Islet of Langerhans (tissue), 1 donor: ENCODE measurements at regions not wholly inside any gene's neighbourhood (a gene's known extent, or its start where the extent isn't known, plus 50 kb on each side); places are given as distances from the start of the nearest gene placed in this dataset.
"Not testable (repeated sequence)": the region's sequence is repeated elsewhere in the genome, so short reads cannot be mapped to it uniquely, and the experiment has no call there.

ENCODE experiments used
- FAIRE-seq: peaks from one replicate; lab custom pipeline; 2011; peaks lifted over from hg19 to GRCh38; lab: Jason Lieb, UNC

DNA sequence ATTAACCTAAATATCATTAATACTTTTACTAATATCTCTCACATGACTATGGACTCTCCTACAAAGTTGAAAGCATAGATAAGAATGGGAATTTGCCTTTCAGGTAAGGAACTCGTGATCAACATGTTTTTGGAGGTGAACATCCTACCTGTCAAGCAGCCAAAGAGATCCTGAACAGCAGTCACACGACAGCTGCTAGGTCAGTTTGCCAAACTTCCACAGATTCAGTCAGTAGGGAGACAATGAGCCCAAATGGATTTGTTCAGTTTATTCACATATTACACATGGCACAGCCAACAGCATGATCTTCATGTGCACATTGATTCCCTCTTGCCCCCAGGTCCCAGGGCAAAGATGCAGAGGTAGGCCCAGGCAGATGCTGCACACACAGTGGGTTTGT, 86.1 kb upstream of the LOC128125822 start:
- FAIRE-seq, result no peak

DNA sequence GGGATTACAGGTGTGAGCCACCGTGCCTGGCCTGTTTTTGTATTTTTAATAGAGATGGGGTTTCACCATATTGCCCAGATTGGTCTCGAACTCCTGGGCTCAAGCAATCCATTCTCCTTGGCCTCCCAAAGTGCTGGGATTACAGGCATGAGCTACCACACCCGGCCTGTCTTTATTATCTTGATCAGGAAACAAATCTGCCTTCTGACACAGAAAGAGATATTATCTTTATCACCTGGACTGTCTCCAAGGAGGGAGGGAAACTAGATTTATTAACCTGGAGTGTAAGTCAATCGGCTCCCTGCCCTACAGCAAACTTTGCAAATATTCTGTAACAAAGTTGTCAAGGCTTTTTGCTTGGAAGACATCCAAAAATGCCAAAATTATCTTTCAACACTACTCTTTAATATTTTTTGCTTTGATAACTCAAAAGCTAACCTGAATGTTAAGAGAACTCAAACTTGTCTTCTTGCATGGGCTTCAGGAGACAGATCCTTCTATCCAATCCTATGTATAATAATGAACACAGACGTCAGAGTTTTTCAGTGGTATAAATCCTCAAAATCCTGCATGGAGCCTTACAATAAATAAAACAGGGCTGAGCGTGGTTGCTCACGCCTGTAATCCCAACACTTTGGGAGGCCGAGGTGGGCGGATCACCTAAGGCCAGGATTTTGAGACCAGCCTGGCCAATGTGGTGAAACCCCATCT, 85.0 kb upstream of the LOC128125822 start:
- FAIRE-seq, result no peak

DNA sequence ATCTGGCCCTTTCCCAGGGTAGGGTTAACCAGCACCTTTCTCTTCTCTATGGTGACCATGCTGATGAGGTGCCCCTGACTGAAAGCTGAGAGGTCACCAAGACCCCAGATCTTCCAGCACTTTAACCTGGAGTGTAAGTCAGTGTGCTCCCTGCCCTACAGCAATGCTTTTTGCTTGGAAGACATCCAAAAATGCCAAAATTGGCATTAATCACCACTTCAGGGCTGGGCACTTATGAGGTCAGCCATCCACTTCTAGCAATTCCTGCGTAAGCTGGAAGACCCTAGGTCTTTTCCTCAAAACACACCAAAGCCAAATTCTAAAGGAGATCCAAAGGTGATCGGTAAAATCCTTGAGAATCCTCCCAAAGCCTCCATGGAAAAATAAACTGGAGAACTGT, 81.2 kb upstream of the LOC128125822 start:
- FAIRE-seq, result no peak

DNA sequence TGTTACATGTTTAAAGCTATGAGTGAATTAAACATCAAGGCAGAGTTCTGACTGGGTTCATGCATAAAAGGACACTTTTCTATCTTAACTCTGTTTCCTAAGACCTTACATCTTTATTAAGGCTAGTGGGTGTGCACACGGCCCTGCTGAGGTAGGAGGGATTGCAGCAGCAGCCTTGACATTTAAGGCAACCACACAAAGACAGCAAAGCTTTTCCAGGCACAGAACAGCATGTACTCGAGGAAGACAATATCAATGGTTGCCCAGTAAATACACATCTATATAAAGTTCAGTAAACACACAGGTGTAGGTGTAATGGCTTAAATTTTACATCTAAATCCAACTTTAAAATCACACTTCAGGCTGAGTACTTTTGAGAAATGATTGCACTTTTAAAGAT, 79.8 kb upstream of the LOC128125822 start:
- no peak for FAIRE-seq

DNA sequence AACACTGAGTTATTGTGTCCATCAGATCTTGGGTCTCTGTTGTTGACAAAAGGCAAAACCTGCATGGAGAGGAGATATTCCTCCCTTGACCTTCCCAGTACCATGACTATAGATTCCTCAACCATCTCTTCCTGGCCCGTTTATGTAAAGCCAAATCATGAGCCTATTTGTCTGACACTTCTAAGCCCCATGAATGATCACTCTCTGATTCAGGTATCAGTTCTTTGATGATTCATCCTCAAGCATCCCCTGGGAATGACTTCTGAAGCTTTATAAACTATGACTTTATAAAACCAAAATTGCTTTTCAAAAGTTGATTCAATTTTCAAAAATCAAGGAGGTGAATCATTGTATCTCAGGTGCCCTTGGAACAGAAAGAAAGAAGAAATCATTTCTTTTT, 78.7 kb upstream of the LOC128125822 start:
- FAIRE-seq, result no peak

DNA sequence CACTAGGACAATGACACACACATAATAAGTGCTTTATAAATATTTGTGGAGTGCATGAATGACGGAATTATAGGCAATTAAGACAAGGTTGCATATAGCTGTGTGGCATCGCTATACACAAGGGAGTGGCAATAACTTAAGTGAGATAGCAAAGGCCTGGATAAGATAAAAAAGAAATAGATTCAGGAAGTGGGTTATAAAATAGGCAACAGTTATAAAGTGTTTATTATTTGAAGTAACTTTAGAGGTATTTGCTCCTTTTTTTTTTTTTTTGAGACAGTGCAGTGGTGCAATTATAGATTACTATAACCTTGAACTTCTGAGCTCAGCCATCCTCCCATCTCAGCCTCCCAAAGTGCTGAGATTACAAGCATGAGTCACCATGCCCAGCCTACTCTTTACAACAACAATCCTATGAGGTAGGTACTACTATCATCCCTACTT, 75.9 kb upstream of the LOC128125822 start:
- no peak for FAIRE-seq

DNA sequence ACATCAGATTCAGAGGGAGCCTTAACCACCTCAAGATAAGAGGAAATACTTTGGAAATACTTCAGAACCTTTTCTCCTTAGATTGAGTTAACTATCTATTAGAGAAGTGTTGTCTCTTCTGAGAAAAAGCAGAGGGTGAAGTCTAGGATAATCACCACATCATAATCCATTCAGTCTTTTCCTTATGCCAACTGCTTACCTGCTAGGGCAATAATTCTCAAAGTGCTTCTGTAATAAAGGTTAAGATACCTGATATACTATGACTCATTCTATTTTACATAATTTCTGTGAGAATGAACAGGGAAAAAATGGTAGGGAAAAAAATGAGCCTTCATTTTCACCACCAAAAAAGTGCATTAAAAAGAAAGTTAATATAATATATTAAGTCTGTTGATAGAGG, 70.1 kb upstream of the LOC128125822 start:
- no peak for FAIRE-seq

DNA sequence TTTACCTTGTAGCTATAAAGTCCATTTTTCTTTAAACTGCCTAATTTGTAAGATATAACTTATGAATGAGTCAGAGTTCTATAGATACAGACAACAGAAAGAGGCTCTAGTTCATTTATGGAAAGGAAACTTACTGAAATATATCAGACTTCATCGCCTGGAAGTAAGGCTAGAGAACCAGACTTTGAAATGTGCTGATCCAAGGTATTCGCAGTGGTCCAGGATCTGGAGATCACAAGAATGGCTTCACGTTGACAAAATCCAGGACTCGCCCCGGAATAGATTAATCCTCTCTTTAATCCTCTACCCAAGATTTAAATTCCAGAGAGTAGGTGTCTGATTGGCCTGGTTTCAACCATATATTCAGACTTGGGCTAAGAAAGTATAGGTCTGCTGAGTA, 69.1 kb upstream of the LOC128125822 start:
- FAIRE-seq, result no peak

DNA sequence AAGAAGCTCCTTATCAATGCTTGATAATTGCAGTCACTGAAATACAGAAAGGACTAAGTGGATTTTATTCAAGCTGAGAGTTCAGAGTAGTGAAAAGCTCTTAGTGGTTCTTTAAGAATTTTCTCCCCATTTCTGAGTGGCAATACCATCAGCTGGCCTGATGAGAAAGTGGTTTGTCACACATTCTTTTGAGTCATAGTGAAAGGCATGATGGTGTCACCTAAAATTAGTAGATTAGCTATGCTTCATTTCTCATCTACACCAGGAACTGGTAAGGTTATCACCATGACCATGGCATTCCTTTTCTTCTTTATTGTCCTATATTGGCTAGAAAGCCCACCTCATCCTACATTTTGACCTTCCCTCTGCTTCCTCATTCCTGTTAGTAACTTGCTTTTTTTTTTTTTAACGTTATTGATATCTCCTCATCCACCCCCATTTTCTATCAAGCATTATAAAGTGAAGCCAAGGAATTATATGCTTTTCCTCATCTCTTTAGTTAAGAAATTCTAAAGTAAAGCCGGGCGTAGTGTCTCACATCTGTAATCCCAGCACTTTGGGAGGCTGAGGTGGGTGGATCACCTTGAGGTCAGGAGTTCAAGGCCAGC, 67.4 kb upstream of the LOC128125822 start:
- FAIRE-seq, result no peak

DNA sequence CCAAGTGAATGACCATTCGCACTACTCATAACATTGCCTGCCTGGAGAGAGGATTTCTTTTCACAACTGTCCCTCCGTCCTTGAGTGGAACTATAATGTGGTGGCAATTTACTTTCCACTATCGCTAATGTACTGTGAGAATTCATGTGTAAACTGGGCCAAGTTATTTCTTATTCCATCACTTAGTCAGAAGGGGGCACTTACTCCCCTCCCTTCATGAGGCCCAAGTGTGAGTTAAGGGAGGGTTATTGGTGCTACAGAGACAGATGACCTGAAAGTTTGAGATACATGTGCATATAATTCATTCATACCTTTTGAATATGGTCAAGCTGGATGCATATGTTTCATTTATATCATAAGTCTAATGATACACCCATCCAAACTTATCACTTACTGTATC, 65.2 kb upstream of the LOC128125822 start:
- FAIRE-seq, result no peak

DNA sequence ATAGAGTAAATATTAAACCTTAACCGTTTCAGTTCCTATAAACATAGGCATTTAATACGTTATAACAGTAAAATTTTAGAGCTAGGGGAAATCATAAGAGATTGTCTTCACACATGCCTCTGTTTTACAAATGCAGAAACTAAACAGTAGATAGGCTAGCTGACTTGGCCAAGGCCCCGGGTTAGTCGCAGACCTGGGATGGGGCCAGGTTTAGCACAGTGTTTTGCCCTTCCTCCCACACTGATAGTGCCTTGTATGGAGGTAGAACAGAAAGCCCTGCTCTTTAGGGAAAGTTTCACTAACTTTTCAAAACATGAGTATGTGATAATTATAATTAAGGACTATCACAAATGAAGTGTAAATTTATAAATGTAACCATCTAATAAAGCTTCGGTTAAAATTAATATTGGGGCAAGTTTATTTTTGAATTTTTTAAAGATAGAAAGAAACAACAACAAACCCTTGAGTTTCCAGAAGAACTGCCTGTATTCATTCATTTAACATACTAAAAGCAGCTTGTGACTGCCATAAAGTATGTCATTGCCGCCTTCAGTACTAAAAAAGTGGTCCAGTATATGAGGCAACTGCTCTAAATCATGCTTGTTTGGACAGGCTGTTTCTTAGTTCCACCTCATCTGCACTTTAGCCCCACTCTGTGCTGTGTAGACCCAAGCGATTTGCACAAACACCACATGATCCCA, 62.5 kb upstream of the LOC128125822 start:
- peak; percentile 41 for FAIRE-seq

DNA sequence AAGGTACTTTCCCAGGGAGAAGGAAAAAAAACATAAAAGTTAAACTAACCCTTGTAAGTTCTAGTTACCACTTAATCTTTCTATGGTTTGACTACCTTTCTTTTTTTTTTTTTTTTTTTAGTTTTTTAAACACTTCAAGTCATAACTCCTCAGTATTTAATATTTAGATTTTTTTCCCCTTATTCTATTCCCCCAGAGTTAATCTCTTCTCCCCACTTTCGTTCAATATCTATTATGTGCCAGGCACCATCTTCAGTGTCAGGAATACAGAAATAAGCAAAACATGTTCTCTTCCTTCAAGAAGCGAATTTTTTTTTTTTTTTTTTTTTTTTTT, 62.0 kb upstream of the LOC128125822 start:
- no peak for FAIRE-seq

DNA sequence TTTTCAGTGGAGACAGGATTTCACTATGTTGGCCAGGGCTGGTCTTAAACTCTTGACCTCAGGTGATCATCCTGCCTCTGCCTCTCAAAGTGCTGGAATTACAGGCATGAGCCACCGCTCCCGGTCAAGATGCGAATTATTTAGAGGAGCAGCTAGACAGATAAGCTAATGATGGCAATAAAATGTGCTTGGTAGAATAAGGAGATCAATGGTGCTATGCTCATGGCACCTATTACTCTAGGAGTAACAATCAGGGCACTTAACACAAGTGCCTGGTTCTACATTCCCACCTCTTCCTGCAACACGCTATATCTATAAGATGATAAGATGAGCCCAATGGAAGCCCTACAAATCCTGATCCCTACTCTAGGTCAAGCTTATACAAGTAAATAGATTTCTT, 61.4 kb upstream of the LOC128125822 start:
- FAIRE-seq, result no peak

DNA sequence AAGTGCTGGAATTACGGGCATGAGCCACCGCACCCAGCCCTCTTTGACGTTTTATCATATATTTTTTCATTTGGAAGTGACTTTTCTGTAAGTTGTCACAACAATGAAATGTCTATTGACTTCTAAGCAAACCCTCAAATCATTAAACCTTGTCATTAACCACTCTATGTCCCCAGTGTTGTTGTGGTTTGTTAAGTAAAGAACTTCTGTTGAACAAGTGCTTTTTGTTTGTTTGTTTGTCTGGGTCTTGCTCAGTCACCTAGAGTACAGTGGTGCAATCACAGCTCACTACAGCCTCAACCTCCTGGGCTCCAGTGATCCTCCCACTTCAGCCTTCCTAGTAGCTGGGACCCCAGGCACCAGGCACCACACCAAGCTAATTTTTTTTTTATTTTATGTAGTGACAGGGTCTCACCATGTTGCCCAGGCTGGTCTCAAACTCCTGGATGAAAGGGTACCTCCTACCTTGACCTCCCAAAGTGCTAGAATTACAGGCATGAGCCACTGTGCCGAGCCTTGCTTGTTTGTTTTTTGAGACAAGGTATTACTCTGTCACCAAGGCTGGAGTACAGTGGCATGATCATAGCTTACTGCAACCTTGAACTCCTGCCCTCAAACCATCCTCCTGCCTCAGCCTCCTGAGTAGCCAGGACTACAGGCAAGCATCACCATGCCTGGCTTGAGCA, 57.6 kb upstream of the LOC128125822 start:
- no peak for FAIRE-seq

DNA sequence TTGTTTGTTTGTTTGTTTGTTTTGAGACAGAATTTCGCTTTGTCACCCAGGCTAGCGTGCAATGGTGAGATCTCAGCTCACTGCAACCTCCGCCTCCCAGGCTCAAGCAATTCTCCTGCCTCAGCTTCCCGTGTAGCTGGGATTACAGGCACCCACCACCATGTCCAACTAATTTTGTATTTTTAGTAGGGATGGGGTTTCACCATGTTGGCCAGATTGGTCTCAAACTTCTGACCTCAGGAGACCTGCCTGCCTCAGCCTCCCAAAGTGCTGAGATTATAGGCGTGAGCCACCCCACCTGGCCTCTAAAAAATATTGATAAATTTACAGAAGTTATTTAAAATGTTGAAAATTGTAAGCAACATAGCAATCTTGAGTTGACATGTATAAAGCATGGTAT, 57.1 kb upstream of the LOC128125822 start:
- not testable (repeated sequence) for FAIRE-seq

DNA sequence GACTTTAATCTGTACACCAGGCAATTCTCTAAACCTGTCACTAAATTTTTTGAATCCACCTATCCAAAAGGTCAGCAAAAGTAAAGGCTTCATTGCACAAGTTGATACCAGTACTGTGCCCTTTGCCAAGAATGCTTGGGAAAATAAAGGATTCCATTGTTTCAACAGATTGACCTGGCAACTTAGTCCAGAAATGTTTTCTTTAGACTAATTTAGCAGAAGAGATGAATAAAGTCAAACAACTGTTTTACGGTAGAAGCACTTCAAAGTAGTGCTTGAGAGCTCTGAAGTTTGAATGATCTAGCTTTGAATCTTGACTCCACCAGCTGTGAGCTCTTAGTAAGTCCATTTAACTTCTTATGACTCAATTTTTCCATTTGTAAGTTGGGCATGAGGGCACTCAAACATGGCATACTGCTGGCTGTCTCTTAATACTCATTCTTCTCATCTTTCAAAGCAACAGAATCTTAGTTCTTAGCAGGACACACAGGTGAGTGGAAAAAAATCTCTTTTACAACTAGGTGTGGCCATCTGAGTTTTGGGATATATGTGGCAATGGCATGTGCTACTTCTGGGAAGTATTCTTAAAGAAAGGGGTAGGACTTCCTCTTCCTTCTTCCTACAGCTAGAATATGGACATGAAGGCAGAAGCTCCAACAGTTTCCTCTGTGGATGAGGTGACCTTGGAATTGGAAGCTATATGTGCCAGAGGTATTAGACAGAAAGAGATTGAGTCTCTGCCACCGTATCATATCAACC, 55.9 kb upstream of the LOC128125822 start:
- FAIRE-seq, result no peak

DNA sequence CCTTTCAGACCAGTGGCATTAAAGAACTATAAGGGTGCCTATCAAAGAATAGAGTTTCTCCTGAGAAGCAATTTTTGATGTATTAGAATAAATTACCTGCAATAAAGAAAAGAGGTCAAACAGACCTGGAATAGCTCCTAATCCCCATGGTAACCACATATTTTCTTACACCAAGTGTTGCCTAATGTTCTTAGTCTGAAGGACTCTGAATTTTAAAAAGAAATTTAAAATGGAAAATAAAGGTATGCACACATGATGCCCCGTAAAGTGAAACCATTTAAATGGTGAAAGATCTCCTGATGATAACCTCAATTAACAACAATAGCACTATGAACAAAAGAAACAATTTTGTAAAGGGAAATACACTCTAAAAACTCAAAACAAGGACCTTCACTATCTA, 55.1 kb upstream of the LOC128125822 start:
- no peak for FAIRE-seq

DNA sequence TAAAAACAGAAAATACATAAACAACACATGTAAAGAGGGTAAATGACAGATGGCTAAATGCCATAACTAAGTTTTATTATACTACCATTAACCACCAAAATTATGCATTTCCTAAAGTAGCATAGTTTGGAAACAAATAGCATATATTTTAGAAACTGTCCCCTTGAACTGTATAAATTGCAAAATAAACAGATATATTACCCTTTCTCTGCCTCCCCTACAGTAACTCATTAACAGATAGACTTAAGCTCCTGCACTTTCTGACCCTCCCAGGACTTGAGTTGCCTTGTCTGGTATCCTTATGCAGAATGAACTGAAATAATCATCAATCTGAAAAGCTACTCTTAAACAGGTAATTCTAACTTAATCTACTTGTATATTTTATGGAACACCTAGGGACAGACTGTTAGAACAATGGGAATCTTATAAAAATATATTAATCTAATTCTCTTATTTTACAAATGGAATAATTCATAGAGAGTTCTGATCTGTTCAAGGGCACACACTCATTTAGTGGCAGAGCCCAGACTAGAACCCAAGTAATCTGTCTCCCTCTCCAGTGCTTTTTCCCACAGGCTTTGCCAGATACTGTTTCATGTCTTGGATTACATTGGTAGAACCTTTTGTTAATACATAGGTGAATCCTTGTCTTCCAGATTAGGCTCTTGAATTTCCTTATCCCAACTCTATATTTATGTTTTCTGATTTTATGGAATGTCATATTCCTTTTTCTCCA, 50.6 kb upstream of the LOC128125822 start:
- FAIRE-seq, result peak; percentile 84
